HAP-1 (cell line): ENCODE measurements at regions not wholly inside any gene's neighbourhood (a gene's known extent, or its start where the extent isn't known, plus 50 kb on each side); places are given as distances from the start of the nearest gene placed in this dataset.
A peak's percentile ranks its signal among the peaks of the same experiment; 100 is the strongest.

Experiments
- DNase-seq, 2 experiments: peaks; one replicate each; pipeline ENCODE4 v3.0.0-alpha.2; 2016 to 2020; ENCODE audit warnings: low spot score in 2 of 2
- H3K27me3 ChIP-seq: fragments of 250-450 bp; sonication (Bioruptor Pico); 2 replicates; pipeline ENCODE4 v1.5.1; 2020; ENCODE audit warnings: low read depth, mild to moderate bottlenecking, moderate library complexity
- H3K36me3 ChIP-seq: fragments of 250-450 bp; sonication (Bioruptor Pico); replicated peaks from 2 replicates; pipeline ENCODE4 v1.5.1; 2020; ENCODE audit warnings: mild to moderate bottlenecking
- H3K4me1 ChIP-seq: fragments of 250-450 bp; sonication (Bioruptor Pico); 2 replicates; pipeline ENCODE4 v1.5.1; 2020; ENCODE audit warnings: mild to moderate bottlenecking
- H3K4me3 ChIP-seq: fragments of 250-450 bp; sonication (Bioruptor Pico); 2 replicates; pipeline ENCODE4 v1.5.1; 2020; ENCODE audit warnings: mild to moderate bottlenecking, moderate library complexity
- H3K9me3 ChIP-seq: fragments of 250-450 bp; sonication (Bioruptor Pico); 2 replicates; pipeline ENCODE4 v1.5.1; 2020; ENCODE audit warnings: mild to moderate bottlenecking, moderate library complexity
- in situ Hi-C: fragments of 300-500 bp; cut with MboI; formaldehyde crosslinking; loops from 3 replicates; pipeline ENCODE4 v1.14.3; 2020; ENCODE audit warnings: low sequenced_read_pairs, inconsistent platforms, mixed read lengths

GRCh38 chr15:94177112-94177511 is 54.2 kb upstream of the MCTP2 start:
- Histone ChIP-seq H3K4me3 (no peak overlapping the region), H3K4me1 (no peaks in the 10 kb centered on the region), H3K36me3 (no peaks in the 10 kb centered on the region), H3K9me3 (no peaks in the 10 kb centered on the region), H3K27me3 (no peaks in the 10 kb centered on the region)
- no peak for DNase-seq
- in situ Hi-C loops: no loop called here

DNA sequence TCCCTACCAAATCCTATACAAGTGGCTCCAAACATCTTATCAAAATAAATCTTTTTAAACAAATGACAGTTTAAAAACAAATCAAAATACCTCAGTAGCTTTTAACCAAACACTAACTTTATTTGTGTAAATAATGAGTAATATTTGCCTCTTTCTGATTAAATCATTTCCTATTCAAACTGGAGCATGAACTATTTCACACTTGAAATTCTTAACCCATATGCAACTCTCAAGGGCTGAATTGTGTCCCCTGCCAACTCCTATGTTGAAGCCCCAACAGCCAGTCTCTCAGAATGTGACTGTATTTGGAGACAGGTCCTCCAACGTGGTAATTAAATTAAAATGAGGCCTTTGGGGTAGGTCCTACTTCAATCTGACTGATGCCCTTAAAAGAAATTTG is 55.9 kb upstream of the MCTP2 start:
- H3K9me3 ChIP-seq: no peaks in the 10 kb centered on the region
- H3K36me3 ChIP-seq: no peaks in the 10 kb centered on the region
- in situ Hi-C loops: no loop called here
- H3K4me3 ChIP-seq: no peak overlapping the region
- DNase-seq: no peak
- H3K27me3 ChIP-seq: no peaks in the 10 kb centered on the region
- H3K4me1 ChIP-seq: no peaks in the 10 kb centered on the region

DNA sequence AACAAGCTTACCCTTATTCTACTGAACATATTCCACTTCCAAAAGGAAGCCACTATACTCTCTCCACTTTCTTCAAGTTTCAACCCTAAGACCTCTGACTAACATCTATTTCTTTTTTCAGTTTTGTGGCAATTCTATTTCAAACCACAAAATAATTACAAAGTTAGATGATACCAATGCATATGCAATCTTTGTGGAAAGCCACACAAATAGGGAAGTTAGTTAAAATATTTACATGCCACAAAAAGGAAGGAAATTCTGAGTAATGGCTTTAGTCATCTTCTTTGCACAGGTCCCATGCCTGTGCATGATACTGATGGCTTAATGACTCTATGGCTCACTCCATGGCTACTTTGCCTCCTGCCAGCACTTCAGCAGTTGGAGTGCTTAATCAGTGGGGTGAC is 57.0 kb upstream of the MCTP2 start:
- in situ Hi-C loops: no loop called here

GRCh38 chr15:94168250-94168649 is 63.1 kb upstream of the MCTP2 start:
- peak in 1 of 2 experiments; percentile 28 for DNase-seq
- in situ Hi-C loops: no loop called here
- H3K4me3 ChIP-seq: no peak overlapping the region
- no peaks in the 10 kb centered on the region for H3K36me3 ChIP-seq
- no peaks in the 10 kb centered on the region for H3K27me3 ChIP-seq
- H3K9me3 ChIP-seq: no peaks in the 10 kb centered on the region
- H3K4me1 ChIP-seq: no peaks in the 10 kb centered on the region

More for the DNA sequence above, 57.0 kb upstream of the MCTP2 start:
- Histone ChIP-seq H3K27me3 (no peaks in the 10 kb centered on the region), H3K4me1 (no peaks in the 10 kb centered on the region), H3K36me3 (no peaks in the 10 kb centered on the region), H3K4me3 (no peak overlapping the region), H3K9me3 (no peaks in the 10 kb centered on the region)
- no peak for DNase-seq

DNA sequence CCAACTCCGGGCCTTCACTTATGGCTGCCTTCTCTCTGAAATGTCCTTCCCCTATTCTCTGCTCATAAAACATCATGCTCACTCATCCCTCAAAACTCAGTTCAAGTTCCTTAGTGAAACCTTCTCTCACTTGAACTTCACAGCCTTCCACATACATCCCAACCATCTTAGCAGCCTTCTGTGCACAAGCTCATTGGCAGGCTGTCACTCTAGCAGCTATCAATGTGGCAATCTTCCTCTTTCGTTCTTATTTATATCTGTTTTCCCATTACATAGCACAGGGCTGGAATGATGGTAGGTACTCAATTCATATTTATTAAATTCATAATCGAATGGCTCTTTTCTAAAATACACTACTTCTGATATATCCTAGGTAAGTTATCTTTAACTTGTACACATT is 66.4 kb upstream of the MCTP2 start:
- Histone ChIP-seq H3K27me3 (no peaks in the 10 kb centered on the region), H3K36me3 (no peaks in the 10 kb centered on the region), H3K4me1 (no peaks in the 10 kb centered on the region), H3K9me3 (no peaks in the 10 kb centered on the region), H3K4me3 (no peak overlapping the region)
- DNase-seq: no peak
- in situ Hi-C loops: no loop called here

DNA sequence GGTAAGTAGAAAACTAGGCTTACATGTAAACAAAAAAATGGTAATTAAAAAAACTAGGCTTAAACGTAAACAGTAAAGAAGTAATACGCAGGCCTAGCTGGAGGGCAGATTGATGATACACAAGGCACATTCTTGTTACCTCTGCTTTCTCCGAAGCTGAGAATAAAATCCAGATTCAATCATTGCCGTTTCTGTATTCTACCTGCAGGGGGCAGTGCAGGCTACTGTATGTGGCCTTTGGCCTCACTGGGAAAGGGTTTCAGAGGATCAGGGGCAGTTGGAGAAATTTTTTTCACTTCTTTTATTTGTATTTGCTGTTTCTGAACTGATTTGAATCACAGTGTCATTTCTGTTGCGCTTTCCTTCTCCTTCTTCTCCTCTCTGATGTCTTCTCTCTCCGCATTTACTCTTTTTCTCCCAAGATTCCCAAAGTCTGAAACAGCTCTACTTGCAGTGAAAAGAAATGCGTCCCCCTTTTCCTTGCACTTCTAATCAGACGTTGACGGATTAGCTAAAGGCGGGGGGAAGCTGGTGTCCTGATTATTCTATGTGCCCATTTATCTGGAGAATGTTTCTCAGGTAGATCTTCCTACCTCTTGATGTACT is 67.1 kb upstream of the MCTP2 start:
- in situ Hi-C loops: no loop called here
- Histone ChIP-seq H3K36me3 (no peaks in the 10 kb centered on the region), H3K9me3 (no peaks in the 10 kb centered on the region), H3K27me3 (no peaks in the 10 kb centered on the region), H3K4me1 (no peaks in the 10 kb centered on the region), H3K4me3 (no peak overlapping the region)
- peak; percentile 49 to 65 for DNase-seq

GRCh38 chr15:94162939-94163338 is 68.4 kb upstream of the MCTP2 start:
- in situ Hi-C loops: no loop called here
- H3K4me3 ChIP-seq: no peak overlapping the region
- H3K36me3 ChIP-seq: no peaks in the 10 kb centered on the region
- no peaks in the 10 kb centered on the region for H3K27me3 ChIP-seq
- DNase-seq: no peak
- no peaks in the 10 kb centered on the region for H3K4me1 ChIP-seq
- H3K9me3 ChIP-seq: no peaks in the 10 kb centered on the region

DNA sequence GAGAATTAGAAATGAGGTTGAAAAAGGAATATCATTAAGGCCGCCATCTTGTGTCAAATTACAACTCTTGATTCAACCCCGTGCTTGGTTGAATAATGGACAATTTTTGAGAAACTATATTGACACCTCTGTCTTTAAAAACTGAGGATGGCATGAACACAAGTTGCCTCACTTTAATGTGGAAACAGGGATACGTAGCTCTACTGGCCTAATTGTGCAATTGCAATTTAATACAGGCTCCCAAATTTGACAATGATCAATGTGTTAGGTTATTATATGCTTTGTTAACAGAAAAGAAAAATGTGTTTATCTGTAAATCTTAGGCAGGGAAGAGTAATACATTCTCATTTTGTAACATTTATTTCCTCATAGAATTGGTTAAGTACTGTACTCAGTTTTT is 77.1 kb upstream of the MCTP2 start:
- Histone ChIP-seq H3K4me3 (no peak overlapping the region), H3K27me3 (no peaks in the 10 kb centered on the region), H3K9me3 (no peaks in the 10 kb centered on the region), H3K36me3 (no peaks in the 10 kb centered on the region), H3K4me1 (no peaks in the 10 kb centered on the region)
- in situ Hi-C loops: no loop called here
- DNase-seq: no peak

DNA sequence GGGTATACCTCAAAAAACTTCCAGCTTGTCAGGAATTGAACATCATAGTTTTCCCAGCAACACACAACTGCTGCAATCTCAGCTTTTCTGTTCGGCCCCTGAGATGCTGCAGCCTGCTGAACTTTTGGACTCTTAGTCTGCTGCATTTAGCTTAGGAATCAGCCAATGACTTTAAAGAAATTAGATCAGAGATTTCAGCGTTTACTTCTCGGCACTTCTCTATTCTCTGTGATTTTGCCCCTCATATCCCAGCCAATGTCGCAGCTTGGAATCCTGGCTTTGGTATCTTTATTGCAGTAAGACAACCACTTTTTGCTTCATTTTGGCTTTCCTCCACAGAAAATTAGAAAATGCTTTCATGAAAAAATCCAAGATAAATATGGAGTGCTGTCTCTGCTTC is 86.3 kb upstream of the MCTP2 start:
- no peaks in the 10 kb centered on the region for H3K36me3 ChIP-seq
- no peaks in the 10 kb centered on the region for H3K4me1 ChIP-seq
- no peak for DNase-seq
- H3K4me3 ChIP-seq: no peak overlapping the region
- in situ Hi-C loops: no loop called here
- no peaks in the 10 kb centered on the region for H3K27me3 ChIP-seq
- no peaks in the 10 kb centered on the region for H3K9me3 ChIP-seq

- no peak for DNase-seq
- H3K9me3 ChIP-seq: no peaks in the 10 kb centered on the region
- in situ Hi-C loops: no loop called here
- H3K27me3 ChIP-seq: peaks cover 2% of the 10 kb centered on the region; the same call in 1 of the 2 replicates
- no peaks in the 10 kb centered on the region for H3K36me3 ChIP-seq
- no peak overlapping the region for H3K4me3 ChIP-seq
- no peaks in the 10 kb centered on the region for H3K4me1 ChIP-seq
These were observed 89.6 kb upstream of the MCTP2 start for GRCh38 chr15:94141802-94142201.

DNA sequence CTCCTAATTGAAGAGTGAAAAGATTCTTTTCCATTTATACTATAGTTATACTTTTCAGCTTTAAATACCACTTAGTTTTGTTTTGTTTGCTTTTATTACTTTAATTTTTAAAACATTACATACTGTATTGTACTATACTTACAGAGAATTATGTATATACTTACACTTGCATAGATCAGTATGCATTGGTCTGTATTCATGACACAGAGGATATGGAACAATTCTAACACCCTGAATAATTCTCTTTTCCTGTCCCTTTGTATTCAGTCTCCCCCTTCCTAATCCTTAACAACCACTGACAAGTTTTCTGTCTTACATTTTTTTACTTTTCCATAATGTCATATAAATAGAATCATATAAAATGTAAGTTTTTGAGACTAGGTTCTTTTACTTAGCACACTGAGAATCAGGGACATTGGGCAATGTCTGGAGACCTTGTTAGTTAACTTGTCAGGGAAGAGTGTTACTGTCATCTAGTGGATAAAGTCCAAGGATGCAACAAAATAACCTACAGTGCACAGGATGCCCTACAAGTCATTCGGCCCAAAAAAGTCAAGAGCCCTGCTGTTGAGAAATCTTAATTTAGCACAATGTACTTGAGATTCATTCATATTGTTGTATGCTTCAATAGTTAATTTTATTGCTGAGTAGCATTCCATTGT is 95.7 kb upstream of the MCTP2 start:
- Histone ChIP-seq H3K4me1 (no peaks in the 10 kb centered on the region), H3K27me3 (peaks cover 2% of the 10 kb centered on the region), H3K36me3 (no peaks in the 10 kb centered on the region), H3K4me3 (no peak overlapping the region), H3K9me3 (no peaks in the 10 kb centered on the region)
- no peak for DNase-seq
- in situ Hi-C loops: no loop called here

- Histone ChIP-seq H3K4me1 (no peaks in the 10 kb centered on the region), H3K27me3 (no peaks in the 10 kb centered on the region; the same call in 1 of the 2 replicates), H3K36me3 (no peaks in the 10 kb centered on the region), H3K4me3 (no peak overlapping the region), H3K9me3 (no peaks in the 10 kb centered on the region)
- DNase-seq: no peak
- in situ Hi-C loops: no loop called here
These were observed 99.5 kb upstream of the MCTP2 start for GRCh38 chr15:94131875-94132274.

DNA sequence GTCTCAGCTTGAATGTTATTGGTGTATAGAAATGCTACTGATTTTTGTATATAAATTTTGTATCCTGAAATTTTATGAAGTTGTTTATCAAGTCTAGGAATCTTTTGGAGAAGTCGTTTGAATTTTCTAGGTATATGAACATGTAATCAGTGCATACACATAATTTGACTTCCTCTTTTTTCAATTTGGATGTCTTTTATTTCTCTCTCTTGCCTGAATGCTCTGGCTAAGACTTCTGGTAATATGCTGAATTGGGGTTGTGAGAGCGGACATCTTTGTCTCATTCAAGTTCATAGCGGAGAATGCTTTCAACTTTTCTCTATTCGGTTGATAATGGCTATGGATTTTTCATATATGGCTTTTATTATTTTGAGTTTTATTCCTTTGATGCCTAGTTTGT is 100.9 kb upstream of the MCTP2 start:
- H3K4me3 ChIP-seq: no peak overlapping the region
- in situ Hi-C loops: no loop called here
- DNase-seq: no peak

GRCh38 chr15:94127006-94127405 is 104.4 kb upstream of the MCTP2 start:
- in situ Hi-C loops: loop anchor here (10.0 kb wide), 1 partner anchor 1092 kb away; no protein-coding TSS in a partner anchor

More for the DNA sequence above, 100.9 kb upstream of the MCTP2 start:
- no peaks in the 10 kb centered on the region for H3K9me3 ChIP-seq
- no peaks in the 10 kb centered on the region for H3K36me3 ChIP-seq
- H3K27me3 ChIP-seq: no peaks in the 10 kb centered on the region
- H3K4me1 ChIP-seq: no peaks in the 10 kb centered on the region

More at GRCh38 chr15:94127006-94127405, 104.4 kb upstream of the MCTP2 start:
- DNase-seq: no peak
- Histone ChIP-seq H3K9me3 (no peaks in the 10 kb centered on the region), H3K27me3 (no peaks in the 10 kb centered on the region), H3K4me1 (no peaks in the 10 kb centered on the region), H3K4me3 (no peak overlapping the region), H3K36me3 (no peaks in the 10 kb centered on the region)
